OCI-LY1 (cell line): ENCODE measurements at regions not wholly inside any gene's neighbourhood (a gene's known extent, or its start where the extent isn't known, plus 50 kb on each side); places are given as distances from the start of the nearest gene placed in this dataset.

Source experiments
- CTCF ChIP-seq: fragments of 200-600 bp; sonication (generic), shearing (Covaris generic); IDR thresholded peaks from 2 replicates; pipeline ENCODE4 v1.5.1; 2017; ENCODE audit warnings: mild to moderate bottlenecking, antibody characterized with exemption, low read length, moderate library complexity, mixed read lengths
- EZH2 ChIP-seq: fragments of 200-600 bp; sonication (generic), shearing (Covaris generic); IDR thresholded peaks from 2 replicates; pipeline ENCODE4 v1.8.0; 2017; ENCODE audit warnings: borderline replicate concordance, mixed run types, mild to moderate bottlenecking, antibody characterized with exemption, low read length, moderate library complexity, mixed read lengths

- TF ChIP-seq CTCF (no peak), EZH2 (no peak)
Measured at GRCh38 chr10:131816941-131817700, 83.7 kb upstream of the PPP2R2D start.
